CD14-positive monocyte (primary cell): ENCODE measurements at regions not wholly inside any gene's neighbourhood (a gene's known extent, or its start where the extent isn't known, plus 50 kb on each side); places are given as distances from the start of the nearest gene placed in this dataset.
"Not testable (repeated sequence)": the region's sequence is repeated elsewhere in the genome, so short reads cannot be mapped to it uniquely, and the experiment has no call there.

Source experiments
- DNase-seq, 3 donors: peaks; one replicate each; pipeline ENCODE4 v3.0.0-alpha.2; 2011 to 2022
- H2AFZ ChIP-seq: 2 replicates; pipeline ENCODE4 v1.6.0; 2012; ENCODE audit warnings: mild to moderate bottlenecking, low read depth, low read length, inconsistent platforms; ENCODE audit not compliant: insufficient read depth, poor library complexity, severe bottlenecking
- H3K27ac ChIP-seq, 2 donors: 1 replicate in 1 of 2; 2 replicates in 1 of 2; pipeline ENCODE4 v1.5.1; 2012 to 2013; ENCODE audit warnings: low read length in 2 of 2, control low read depth in 1 of 2, inconsistent platforms in 1 of 2, low read depth in 1 of 2, mild to moderate bottlenecking in 1 of 2
- H3K27me3 ChIP-seq, 2 donors: one replicate each; pipeline versions ENCODE4 v1.6.0 to v1.6.1; 2011 to 2013; ENCODE audit warnings: low read length in 2 of 2; ENCODE audit not compliant: control insufficient read depth in 2 of 2, insufficient read depth in 2 of 2
- H3K36me3 ChIP-seq, 2 donors: replicated peaks in 1 of 2; 1 replicate in 1 of 2; 2 replicates in 1 of 2; pipeline versions ENCODE4 v1.5.1 to v1.6.1; 2012 to 2013; ENCODE audit warnings: low read length in 2 of 2, control low read depth in 1 of 2, inconsistent platforms in 1 of 2, mild to moderate bottlenecking in 1 of 2; ENCODE audit not compliant: insufficient read depth in 2 of 2, control insufficient read depth in 1 of 2
- H3K4me1 ChIP-seq, 2 donors: 1 replicate in 1 of 2; 2 replicates in 1 of 2; pipeline versions ENCODE4 v1.5.1 to v1.6.1; 2012 to 2013; ENCODE audit warnings: low read length in 2 of 2, control low read depth in 1 of 2, inconsistent platforms in 1 of 2, mild to moderate bottlenecking in 1 of 2, moderate library complexity in 1 of 2; ENCODE audit not compliant: insufficient read depth in 2 of 2, control insufficient read depth in 1 of 2
- H3K4me2 ChIP-seq: replicated peaks from 2 replicates; pipeline ENCODE3; 2012; ENCODE audit warnings: low read length, moderate library complexity, mild to moderate bottlenecking; ENCODE audit not compliant: poor library complexity, severe bottlenecking; ENCODE audit errors: extremely low read depth
- H3K4me3 ChIP-seq, 3 experiments: fragments of 200-600 bp in 1 of 3; sonication (generic) in 1 of 3; replicated peaks in 1 of 3; 1 replicate in 2 of 3; 2 replicates in 1 of 3; pipeline ENCODE4 v1.5.1; 2011 to 2013; ENCODE audit warnings: low read length in 3 of 3, mild to moderate bottlenecking in 3 of 3, control low read depth in 2 of 3, low read depth in 2 of 3, inconsistent platforms in 1 of 3, moderate library complexity in 1 of 3
- H3K79me2 ChIP-seq: 2 replicates; pipeline ENCODE4 v1.6.0; 2012; ENCODE audit warnings: mild to moderate bottlenecking, control low read depth, inconsistent platforms, low read length, moderate library complexity; ENCODE audit not compliant: insufficient read depth
- H3K9ac ChIP-seq: 2 replicates; pipeline ENCODE4 v1.6.0; 2017; ENCODE audit warnings: low read length, mild to moderate bottlenecking; ENCODE audit not compliant: insufficient read depth, poor library complexity, severe bottlenecking
- H3K9me3 ChIP-seq, 2 donors: replicated peaks in 1 of 2; 1 replicate in 1 of 2; 2 replicates in 1 of 2; pipeline versions ENCODE4 v1.5.1 to v1.6.1; 2012 to 2013; ENCODE audit warnings: low read length in 2 of 2, control low read depth in 1 of 2; ENCODE audit not compliant: control insufficient read depth in 1 of 2, insufficient read depth in 1 of 2
- H4K20me1 ChIP-seq: 2 replicates; pipeline ENCODE4 v1.6.0; 2012; ENCODE audit warnings: mild to moderate bottlenecking, low read length, control low read depth, moderate library complexity; ENCODE audit not compliant: insufficient read depth
- H3K27ac Mint-ChIP-seq, 7 donors: one replicate each; pipeline ENCODE4 v1.8.0; 2020; ENCODE audit warnings: mild to moderate bottlenecking in 7 of 7, mixed read lengths in 7 of 7, moderate library complexity in 6 of 7, inconsistent platforms in 2 of 7
- H3K27me3 Mint-ChIP-seq, 3 donors: one replicate each; pipeline ENCODE4 v1.8.0; 2021 to 2022; ENCODE audit warnings: low read depth in 3 of 3, mild to moderate bottlenecking in 3 of 3, mixed read lengths in 3 of 3, moderate library complexity in 3 of 3, inconsistent platforms in 1 of 3
- H3K36me3 Mint-ChIP-seq, 2 donors: one replicate each; pipeline ENCODE4 v1.8.0; 2020; ENCODE audit warnings: mixed read lengths in 2 of 2, inconsistent platforms in 1 of 2, mild to moderate bottlenecking in 1 of 2
- H3K4me1 Mint-ChIP-seq: one replicate; pipeline ENCODE4 v1.8.0; 2020; ENCODE audit warnings: mild to moderate bottlenecking, mixed read lengths
- H3K4me3 Mint-ChIP-seq, 2 donors: one replicate each; pipeline ENCODE4 v1.8.0; 2020; ENCODE audit warnings: mild to moderate bottlenecking in 2 of 2, mixed read lengths in 2 of 2, moderate library complexity in 1 of 2
- H3K9me3 Mint-ChIP-seq, 7 donors: one replicate each; pipeline ENCODE4 v1.8.0; 2020 to 2022; ENCODE audit warnings: mixed read lengths in 7 of 7, mild to moderate bottlenecking in 6 of 7, moderate library complexity in 6 of 7, inconsistent platforms in 2 of 7
- CTCF ChIP-seq: fragments of 200-600 bp; IDR thresholded peaks from one replicate; pipeline ENCODE4 v1.8.0; 2022; ENCODE audit warnings: antibody characterized with exemption, mild to moderate bottlenecking
- WGBS: methylation state at CpG from one replicate; pipeline ENCODE4 v1.1.5; 2013; ENCODE audit warnings: missing lambda C conversion rate; ENCODE audit not compliant: insufficient coverage; 5-methylcytosine and 5-hydroxymethylcytosine counted together
- intact Hi-C, 2 donors: fragments of 100-400 bp; cut with micrococcal nuclease; formaldehyde crosslinking; loops; one replicate each; pipeline versions ENCODE4 v1.15.0 to v1.15.1; 2023

DNA sequence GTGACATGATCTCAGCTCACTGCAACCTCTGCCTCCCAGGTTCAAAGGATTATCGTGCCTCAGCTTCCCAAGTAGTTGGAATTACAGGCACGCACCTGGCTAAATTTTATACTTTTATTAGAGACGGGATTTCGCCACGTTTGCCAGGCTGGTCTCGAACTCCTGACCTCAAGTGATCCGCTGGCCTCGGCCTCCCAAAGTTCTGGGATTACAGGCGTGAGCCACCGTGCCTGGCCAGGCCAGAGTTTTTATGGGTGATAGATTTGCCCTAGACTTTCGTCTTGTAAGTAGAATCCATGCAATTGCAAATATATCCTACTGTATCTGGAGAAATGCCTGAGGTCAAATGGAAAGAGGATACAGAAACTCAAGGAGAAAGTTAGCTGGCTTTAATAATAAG lies 819.9 kb upstream of the SLITRK1 start:
- Histone ChIP-seq H3K27me3 (no peaks in the 10 kb centered on the region), H3K9me3 (peaks cover 0 to 4% of the 10 kb centered on the region in 2 donors), H3K9ac (no peak overlapping the region), H3K79me2 (no peaks in the 10 kb centered on the region), H3K4me2 (no peak overlapping the region), H3K36me3 (no peaks in the 10 kb centered on the region), H2AFZ (no peak overlapping the region), H3K4me3 (no peak overlapping the region), H3K27ac (no peak overlapping the region), H3K4me1 (no peaks in the 10 kb centered on the region), H4K20me1 (no peaks in the 10 kb centered on the region)
- no peak for DNase-seq
- TF ChIP-seq CTCF: no peak
- no peaks in the 10 kb centered on the region for H3K27me3 Mint-ChIP-seq
- intact Hi-C loops: no loop called here
- H3K4me1 Mint-ChIP-seq: no peaks in the 10 kb centered on the region
- 94% methylated on average over 8 of the region's 11 CpGs for WGBS
- peaks cover 3 to 15% (median 10%) of the 10 kb centered on the region in 7 donors for H3K9me3 Mint-ChIP-seq
- no peaks in the 10 kb centered on the region for H3K36me3 Mint-ChIP-seq
- H3K4me3 Mint-ChIP-seq: no peak overlapping the region
- no peak overlapping the region for H3K27ac Mint-ChIP-seq

DNA sequence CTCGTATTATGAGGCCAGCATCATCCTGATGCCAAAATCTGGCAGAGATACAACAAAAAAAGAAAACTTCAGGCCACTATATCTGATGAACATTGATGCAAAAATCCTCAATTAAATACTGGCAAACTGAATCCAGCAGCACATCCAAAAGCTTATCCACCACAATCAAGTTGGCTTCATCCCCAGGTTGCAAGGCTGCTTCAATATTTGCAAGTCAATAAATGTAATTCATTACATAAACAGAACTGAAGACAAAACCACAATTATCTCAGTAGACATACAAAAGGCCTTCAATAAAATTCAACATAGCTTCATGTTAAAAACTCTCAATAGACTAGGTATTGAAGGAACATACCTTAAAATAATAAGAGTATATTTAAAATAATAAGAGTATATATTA lies 815.3 kb upstream of the SLITRK1 start:
- WGBS: 86% methylated on average over 1 of the region's 1 CpG
- intact Hi-C loops, H3K36me3 Mint-ChIP-seq: not testable (repeated sequence)

More for the DNA sequence above, 815.3 kb upstream of the SLITRK1 start:
- H3K27me3 Mint-ChIP-seq, H3K9ac ChIP-seq, H3K79me2 ChIP-seq, H3K36me3 ChIP-seq, H3K4me3 ChIP-seq, H3K4me3 Mint-ChIP-seq, H2AFZ ChIP-seq, H3K4me2 ChIP-seq, H3K4me1 ChIP-seq, H3K4me1 Mint-ChIP-seq, H3K27ac Mint-ChIP-seq, DNase-seq, H4K20me1 ChIP-seq, H3K27me3 ChIP-seq, H3K27ac ChIP-seq: not testable (repeated sequence)
- H3K9me3 Mint-ChIP-seq: peaks cover 7 to 21% (median 15%) of the 10 kb centered on the region in 7 donors
- H3K9me3 ChIP-seq: peaks cover 6 to 17% of the 10 kb centered on the region in 2 donors
